ENCODE measurements at regions not wholly inside any gene's neighbourhood (a gene's known extent, or its start where the extent isn't known, plus 50 kb on each side); places are given as distances from the start of the nearest gene placed in this dataset.
A peak's percentile ranks its signal among the peaks of the same experiment; 100 is the strongest.

DNA sequence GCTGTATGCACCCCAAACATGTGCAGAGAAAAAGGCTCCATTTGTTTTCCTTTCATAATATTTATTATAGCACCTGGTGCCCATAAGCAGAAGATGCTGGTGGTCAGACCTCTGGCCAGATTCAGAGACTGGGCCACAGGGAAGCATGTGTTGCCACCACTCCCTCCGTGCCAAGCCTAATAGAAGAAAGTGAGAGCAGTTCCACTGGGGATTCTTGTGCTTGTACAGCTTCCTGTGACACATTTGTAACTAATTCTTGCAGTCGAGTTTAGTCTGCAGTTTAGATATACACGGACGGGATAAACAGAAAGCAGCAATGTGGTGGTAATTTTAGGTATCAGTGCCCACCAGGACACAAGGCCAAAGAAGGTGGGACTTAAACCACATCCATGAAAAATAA is 135.4 kb upstream of the PIEZO2 start:
- DNase-seq (ENCODE audit: low read depth) = no peak

DNA sequence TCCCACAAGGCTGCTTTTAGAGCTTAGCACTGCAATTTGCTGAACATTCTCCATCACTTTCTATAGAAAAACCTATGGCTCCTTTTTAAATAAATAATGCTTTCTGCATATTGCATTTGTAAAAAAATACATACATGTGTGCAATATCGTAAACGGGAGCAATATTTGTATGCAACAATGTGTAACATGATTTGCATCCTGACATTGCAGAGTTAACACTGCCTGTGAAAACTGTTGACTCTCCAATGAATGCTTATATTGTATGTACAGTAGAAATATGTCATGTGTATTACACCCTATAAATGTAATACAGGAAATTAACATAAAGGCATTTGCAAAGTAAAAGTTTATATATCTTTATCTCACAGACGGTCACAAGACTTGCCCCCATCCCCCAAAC is 135.0 kb upstream of the PIEZO2 start:
- TF ChIP-seq, protein P1, sequence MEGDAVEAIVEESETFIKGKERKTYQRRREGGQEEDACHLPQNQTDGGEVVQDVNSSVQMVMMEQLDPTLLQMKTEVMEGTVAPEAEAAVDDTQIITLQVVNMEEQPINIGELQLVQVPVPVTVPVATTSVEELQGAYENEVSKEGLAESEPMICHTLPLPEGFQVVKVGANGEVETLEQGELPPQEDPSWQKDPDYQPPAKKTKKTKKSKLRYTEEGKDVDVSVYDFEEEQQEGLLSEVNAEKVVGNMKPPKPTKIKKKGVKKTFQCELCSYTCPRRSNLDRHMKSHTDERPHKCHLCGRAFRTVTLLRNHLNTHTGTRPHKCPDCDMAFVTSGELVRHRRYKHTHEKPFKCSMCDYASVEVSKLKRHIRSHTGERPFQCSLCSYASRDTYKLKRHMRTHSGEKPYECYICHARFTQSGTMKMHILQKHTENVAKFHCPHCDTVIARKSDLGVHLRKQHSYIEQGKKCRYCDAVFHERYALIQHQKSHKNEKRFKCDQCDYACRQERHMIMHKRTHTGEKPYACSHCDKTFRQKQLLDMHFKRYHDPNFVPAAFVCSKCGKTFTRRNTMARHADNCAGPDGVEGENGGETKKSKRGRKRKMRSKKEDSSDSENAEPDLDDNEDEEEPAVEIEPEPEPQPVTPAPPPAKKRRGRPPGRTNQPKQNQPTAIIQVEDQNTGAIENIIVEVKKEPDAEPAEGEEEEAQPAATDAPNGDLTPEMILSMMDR (IDR thresholded peaks at IDR 0.05; ENCODE audit: insufficient read depth, low read length) = no peak
- no peak for DNase-seq (ENCODE audit: low read depth)

More for the DNA sequence above, 135.4 kb upstream of the PIEZO2 start:
- H3K4me3 ChIP-seq (ENCODE audit: low read depth, low read length) = no peak overlapping the region
- TF ChIP-seq, protein P1 (IDR thresholded peaks at IDR 0.05; ENCODE audit: insufficient read depth, low read length) = no peak

DNA sequence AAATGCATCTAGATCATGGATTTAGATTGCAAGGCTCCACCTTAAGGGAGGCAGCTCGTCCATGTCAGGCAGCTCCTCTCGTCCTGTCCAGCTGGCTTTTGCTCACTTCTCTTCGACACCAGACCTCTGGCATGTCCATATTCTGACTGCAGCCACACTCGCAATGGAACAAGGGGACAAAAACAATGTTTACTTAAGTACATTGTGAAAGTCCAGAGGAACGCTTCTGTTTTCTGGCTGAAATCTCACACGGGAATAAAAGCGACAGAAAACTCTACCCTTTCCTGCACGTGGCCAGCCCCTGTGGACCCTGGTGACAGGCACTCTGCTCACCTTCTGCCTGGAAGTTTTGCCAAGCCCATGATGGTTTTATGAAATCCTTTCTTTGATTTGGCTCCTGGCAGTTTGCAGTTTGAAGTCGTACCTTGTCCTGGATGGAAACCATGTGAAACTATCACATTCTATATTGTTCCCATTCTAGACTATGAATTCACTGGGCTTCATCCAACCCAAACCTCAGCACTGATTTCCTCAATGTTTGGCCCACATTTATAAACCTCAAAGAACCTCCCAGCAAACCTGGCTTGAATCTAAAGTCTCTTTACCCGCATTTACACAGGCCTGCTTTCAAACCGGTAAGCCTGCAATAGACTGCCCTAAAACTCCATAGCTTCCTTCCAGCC is 134.3 kb upstream of the PIEZO2 start:
- peak; percentile 9 for DNase-seq (ENCODE audit: low read depth)
- no peak overlapping the region for H3K4me3 ChIP-seq (ENCODE audit: low read depth, low read length)
- TF ChIP-seq, protein P1 (IDR thresholded peaks at IDR 0.05; ENCODE audit: insufficient read depth, low read length) = no peak

More for the DNA sequence above, 135.0 kb upstream of the PIEZO2 start:
- H3K4me3 ChIP-seq (ENCODE audit: low read depth, low read length) = no peak overlapping the region

DNA sequence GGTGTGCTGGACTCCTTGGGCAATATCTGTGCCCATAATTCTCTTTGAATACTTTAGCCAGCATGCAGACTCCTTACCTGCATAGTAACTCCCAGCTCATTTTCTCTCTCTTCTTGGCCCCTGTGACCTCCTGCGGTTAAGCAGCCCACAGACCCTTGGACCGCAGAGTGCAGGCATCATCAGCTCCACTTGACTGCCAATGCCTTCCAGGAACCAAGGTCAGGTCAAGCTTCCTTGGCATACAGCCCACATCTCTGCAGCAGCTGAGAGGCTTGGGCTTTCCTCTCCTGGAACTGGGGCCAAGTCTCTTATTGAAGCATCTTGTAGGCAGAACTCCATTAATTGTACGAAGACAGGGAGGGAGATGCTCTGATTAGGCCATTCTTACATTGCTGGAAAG is 130.1 kb upstream of the PIEZO2 start:
- no peak overlapping the region for H3K4me3 ChIP-seq (ENCODE audit: low read depth, low read length)
- no peak for DNase-seq (ENCODE audit: low read depth)
- TF ChIP-seq, protein P1 (IDR thresholded peaks at IDR 0.05; ENCODE audit: insufficient read depth, low read length) = no peak

DNA sequence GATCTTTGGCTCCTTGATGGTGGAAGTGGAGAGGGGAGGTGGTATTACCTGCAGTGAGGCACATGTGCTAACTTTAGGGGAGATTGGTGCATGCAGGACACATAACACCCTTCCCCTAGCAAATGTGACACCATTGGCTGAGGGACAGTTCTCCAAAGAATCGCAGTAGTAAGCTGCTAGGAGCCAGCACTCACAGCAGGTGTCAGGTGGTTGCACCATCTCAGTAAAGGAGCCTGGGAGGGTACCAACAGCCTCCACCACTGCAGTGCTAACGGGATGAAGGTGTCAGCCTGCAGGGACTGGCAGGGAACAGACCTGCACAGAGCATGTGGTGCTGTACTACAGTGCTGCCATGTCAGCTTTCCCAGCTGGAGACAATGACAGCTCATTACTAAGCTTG is 127.3 kb upstream of the PIEZO2 start:
- TF ChIP-seq, protein P1 (IDR thresholded peaks at IDR 0.05; ENCODE audit: insufficient read depth, low read length) = no peak

DNA sequence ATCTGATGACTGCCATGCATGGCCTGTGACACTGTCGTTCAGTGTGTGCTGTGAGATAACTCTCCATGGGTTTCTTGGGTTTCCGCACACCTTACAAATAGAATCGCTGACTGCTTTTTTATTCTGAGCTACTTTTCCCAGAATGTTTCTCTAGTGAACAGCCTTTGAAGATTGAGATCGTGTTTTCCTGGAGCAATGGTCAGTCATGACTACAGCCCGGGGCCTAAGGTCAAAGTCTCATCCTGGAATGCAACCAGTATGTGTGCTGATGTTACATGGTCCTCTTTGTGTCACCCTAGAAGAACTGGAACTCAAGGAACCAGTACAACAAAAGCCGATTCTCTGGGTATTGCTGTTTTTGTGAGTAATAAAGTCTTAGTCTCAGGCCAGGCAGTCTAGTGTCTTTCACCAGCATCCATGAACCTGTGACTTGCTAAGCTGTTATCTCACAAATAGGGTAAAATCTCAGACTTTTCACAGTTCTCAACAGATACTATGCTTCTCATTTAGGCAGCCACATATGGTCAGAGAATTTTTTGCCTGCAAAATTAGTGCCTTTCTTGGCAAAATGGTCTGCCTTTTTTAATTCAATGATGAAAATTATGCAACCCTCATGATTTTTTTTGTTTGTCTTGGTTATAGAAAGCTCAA is 124.9 kb upstream of the PIEZO2 start:
- TF ChIP-seq, protein P1 (IDR thresholded peaks at IDR 0.05; ENCODE audit: insufficient read depth, low read length) = no peak
- no peak for DNase-seq (ENCODE audit: low read depth)
- no peak overlapping the region for H3K4me3 ChIP-seq (ENCODE audit: low read depth, low read length)

More for the DNA sequence above, 127.3 kb upstream of the PIEZO2 start:
- no peak overlapping the region for H3K4me3 ChIP-seq (ENCODE audit: low read depth, low read length)
- DNase-seq (ENCODE audit: low read depth) = no peak

Data from fibroblast of the aortic adventitia (primary cell).